Urinary bladder (tissue), 3 donors: ENCODE measurements at regions not wholly inside any gene's neighbourhood (a gene's known extent, or its start where the extent isn't known, plus 50 kb on each side); places are given as distances from the start of the nearest gene placed in this dataset.
"Not testable (repeated sequence)": the region's sequence is repeated elsewhere in the genome, so short reads cannot be mapped to it uniquely, and the experiment has no call there.

ENCODE experiments used
- DNase-seq: peaks from one replicate; pipeline ENCODE4 v3.0.0-alpha.2; 2015; ENCODE audit errors: extremely low spot score
- H3K27ac ChIP-seq: one replicate; pipeline ENCODE4 v1.5.1; 2013; ENCODE audit warnings: low read depth, mild to moderate bottlenecking, moderate library complexity
- H3K36me3 ChIP-seq: one replicate; pipeline ENCODE4 v1.6.1; 2013; ENCODE audit warnings: mild to moderate bottlenecking, moderate library complexity; ENCODE audit not compliant: insufficient read depth
- H3K4me1 ChIP-seq: one replicate; pipeline ENCODE4 v1.6.1; 2013; ENCODE audit warnings: mild to moderate bottlenecking, moderate library complexity; ENCODE audit not compliant: insufficient read depth
- H3K4me3 ChIP-seq: one replicate; pipeline ENCODE4 v1.5.1; 2013; ENCODE audit warnings: low read depth, low read length
- WGBS: extraction: QIAGEN DNeasy Blood & Tissue Kit; methylation state at CpG from one replicate; pipeline ENCODE4 v1.1.7; 2013; 5-methylcytosine and 5-hydroxymethylcytosine counted together
- donor health status: healthy with polysubstance abuse.
- donor health status: healthy.

- Histone ChIP-seq H3K36me3 (no peaks in the 10 kb centered on the region), H3K4me3 (no peak overlapping the region), H3K4me1 (no peaks in the 10 kb centered on the region), H3K27ac (no peak overlapping the region)
- 64% methylated on average over 2 of the region's 2 CpGs for WGBS
- no peak for DNase-seq
Observed at GRCh38 chr9:22813529-22813928, 366.9 kb downstream of the DMRTA1 start.

- Histone ChIP-seq H3K4me3 (no peak overlapping the region), H3K36me3 (no peaks in the 10 kb centered on the region), H3K27ac (no peak overlapping the region), H3K4me1 (no peaks in the 10 kb centered on the region)
- 51% methylated on average over 3 of the region's 3 CpGs for WGBS
- no peak for DNase-seq
Observed at GRCh38 chr9:22815246-22815645, 368.6 kb downstream of the DMRTA1 start.

DNA sequence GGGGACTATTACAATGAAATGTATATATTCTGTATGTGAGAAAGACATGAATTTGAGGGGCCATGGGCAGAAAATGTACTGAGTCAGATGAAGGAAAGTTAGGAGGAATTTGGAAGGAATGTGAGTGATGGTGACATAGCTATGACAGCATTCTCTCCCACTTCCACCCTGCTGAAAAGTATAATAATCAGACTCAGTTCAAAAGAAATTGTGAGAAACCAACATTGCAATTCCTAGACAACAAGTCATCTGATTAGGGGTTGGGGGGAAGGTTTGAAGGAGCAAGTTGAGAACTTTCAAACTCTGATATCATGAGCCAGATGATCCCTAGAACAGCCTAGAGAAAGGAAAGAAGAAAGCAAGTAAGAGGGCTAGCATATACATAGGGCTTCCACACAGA is 370.6 kb downstream of the DMRTA1 start:
- Histone ChIP-seq H3K27ac (no peak overlapping the region), H3K36me3 (no peaks in the 10 kb centered on the region), H3K4me3 (no peak overlapping the region), H3K4me1 (no peaks in the 10 kb centered on the region)
- DNase-seq: no peak

DNA sequence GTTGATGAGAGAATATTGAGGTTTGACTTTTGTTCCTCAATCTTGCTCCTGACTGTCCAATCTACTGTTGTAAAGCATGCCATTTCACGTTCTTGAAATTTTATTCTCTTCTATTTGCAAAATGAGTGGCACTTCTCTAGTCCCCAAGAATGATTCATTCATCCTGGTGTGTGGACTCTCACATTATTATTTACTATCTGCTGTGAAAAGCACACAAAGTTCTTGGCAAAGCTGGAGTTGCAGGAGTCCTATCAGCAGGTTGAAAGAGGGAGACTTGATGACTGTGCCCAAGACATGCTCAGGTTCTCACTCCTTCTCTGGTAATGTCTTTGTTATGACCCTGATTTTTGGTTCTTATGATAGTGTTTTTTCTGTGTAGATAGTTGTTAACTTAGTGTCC is 382.6 kb downstream of the DMRTA1 start:
- 75% methylated on average over 1 of the region's 1 CpG for WGBS
- no peak overlapping the region for H3K4me3 ChIP-seq
- H3K36me3 ChIP-seq: no peaks in the 10 kb centered on the region
- no peaks in the 10 kb centered on the region for H3K4me1 ChIP-seq
- H3K27ac ChIP-seq: no peak overlapping the region
- DNase-seq: no peak

- Histone ChIP-seq H3K4me1 (no peaks in the 10 kb centered on the region), H3K4me3 (no peak overlapping the region), H3K36me3 (no peaks in the 10 kb centered on the region), H3K27ac (no peak overlapping the region)
- 45% methylated on average over 3 of the region's 3 CpGs for WGBS
- no peak for DNase-seq
Observed at GRCh38 chr9:22838266-22838665, 391.6 kb downstream of the DMRTA1 start.

GRCh38 chr9:22840641-22841040 is 394.0 kb downstream of the DMRTA1 start:
- Histone ChIP-seq H3K27ac (no peak overlapping the region), H3K36me3 (no peaks in the 10 kb centered on the region), H3K4me1 (no peaks in the 10 kb centered on the region), H3K4me3 (no peak overlapping the region)
- no peak for DNase-seq

GRCh38 chr9:22845243-22845642 is 398.6 kb downstream of the DMRTA1 start:
- WGBS: 84% methylated on average over 1 of the region's 1 CpG
- H3K27ac ChIP-seq, H3K4me1 ChIP-seq, H3K4me3 ChIP-seq, DNase-seq, H3K36me3 ChIP-seq: not testable (repeated sequence)

GRCh38 chr9:22855980-22856379 is 409.4 kb downstream of the DMRTA1 start:
- Histone ChIP-seq H3K27ac (no peak overlapping the region), H3K4me3 (no peak overlapping the region), H3K4me1 (no peaks in the 10 kb centered on the region), H3K36me3 (no peaks in the 10 kb centered on the region)
- no peak for DNase-seq

DNA sequence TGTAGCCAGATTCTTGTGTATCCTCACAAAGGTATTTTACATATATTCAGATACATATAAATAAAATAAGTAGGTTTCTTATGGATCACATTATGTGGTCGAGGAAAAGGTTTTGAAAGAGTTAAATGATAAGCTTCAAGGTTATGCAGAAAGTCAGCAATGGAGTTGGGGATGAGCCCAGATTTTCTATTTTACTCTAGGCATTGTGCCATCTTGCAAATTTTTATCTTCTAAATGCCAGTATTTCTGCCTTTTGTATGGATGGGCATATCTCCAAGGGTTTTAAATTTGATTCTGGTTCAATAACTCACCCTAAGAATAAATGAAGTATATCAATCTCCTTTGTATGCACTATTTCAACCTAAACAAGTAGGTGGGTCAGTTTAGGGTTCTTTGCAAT is 410.7 kb downstream of the DMRTA1 start:
- no peaks in the 10 kb centered on the region for H3K36me3 ChIP-seq
- no peak overlapping the region for H3K4me3 ChIP-seq
- H3K27ac ChIP-seq: no peak overlapping the region
- DNase-seq: no peak
- no peaks in the 10 kb centered on the region for H3K4me1 ChIP-seq
- 77% methylated on average over 1 of the region's 1 CpG for WGBS

DNA sequence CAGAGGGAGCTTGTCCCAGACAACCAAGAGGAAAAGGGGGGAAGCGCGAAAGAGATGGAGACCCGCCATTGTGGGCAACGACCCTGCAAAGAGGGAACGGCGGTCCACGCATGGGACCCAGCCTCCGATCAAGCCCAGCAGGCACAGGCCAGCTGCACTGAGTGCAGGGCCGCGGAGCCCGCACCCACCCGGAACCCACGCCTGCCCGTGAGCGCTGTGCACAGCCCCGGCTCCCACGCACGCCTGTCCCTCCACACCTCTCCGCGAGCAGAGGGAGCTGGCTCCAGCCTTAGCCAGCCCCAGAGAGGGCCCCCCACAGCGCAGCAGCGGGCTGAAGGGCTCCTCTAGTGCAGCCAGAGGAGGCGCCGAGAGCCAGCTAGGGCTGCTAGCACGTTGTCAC is 416.5 kb downstream of the DMRTA1 start:
- Histone ChIP-seq H3K4me1 (no peaks in the 10 kb centered on the region), H3K36me3 (no peaks in the 10 kb centered on the region), H3K4me3 (no peak overlapping the region), H3K27ac (no peak overlapping the region)
- DNase-seq: no peak
- WGBS: 95% methylated on average over 25 of the region's 25 CpGs

- no peak overlapping the region for H3K27ac ChIP-seq
- 91% methylated on average over 1 of the region's 1 CpG for WGBS
- no peaks in the 10 kb centered on the region for H3K4me1 ChIP-seq
- H3K4me3 ChIP-seq: no peak overlapping the region
- H3K36me3 ChIP-seq: no peaks in the 10 kb centered on the region
- DNase-seq: no peak
Observed at GRCh38 chr9:22863736-22864135, 417.1 kb downstream of the DMRTA1 start.

DNA sequence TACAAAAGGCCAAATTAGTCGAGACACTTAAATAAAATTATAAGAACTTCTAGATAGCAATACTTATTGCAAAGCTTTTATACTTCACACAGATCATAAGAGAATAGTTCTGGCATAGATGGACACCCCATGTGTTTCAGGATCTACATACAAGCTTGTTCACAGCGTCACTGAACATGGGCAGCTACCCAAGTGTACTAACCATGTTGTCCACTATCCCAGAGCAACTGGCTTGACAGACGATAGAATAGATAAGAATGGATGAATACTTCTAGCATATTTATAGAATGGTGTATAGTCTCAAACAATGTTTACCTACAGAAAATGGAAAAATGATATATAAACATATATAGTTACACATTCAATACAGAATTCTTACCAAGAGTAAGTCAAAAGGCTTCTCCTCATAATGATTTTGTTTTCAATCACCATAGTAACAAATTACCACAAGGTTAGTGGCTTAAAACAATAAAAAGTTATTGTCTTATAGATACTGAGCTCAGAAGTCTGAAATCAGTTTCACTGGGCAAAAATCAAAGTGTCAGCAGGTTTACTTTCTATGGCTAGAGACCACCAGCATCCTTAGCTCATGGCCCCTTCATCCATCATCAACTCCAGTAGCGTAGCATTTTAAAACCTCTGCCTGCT is 446.7 kb downstream of the DMRTA1 start:
- H3K36me3 ChIP-seq: no peaks in the 10 kb centered on the region
- no peak overlapping the region for H3K27ac ChIP-seq
- no peak overlapping the region for H3K4me3 ChIP-seq
- WGBS: 59% methylated on average over 4 of the region's 4 CpGs
- no peak for DNase-seq
- no peaks in the 10 kb centered on the region for H3K4me1 ChIP-seq

- 54% methylated on average over 4 of the region's 4 CpGs for WGBS
- Histone ChIP-seq H3K36me3 (no peaks in the 10 kb centered on the region), H3K27ac (no peak overlapping the region), H3K4me3 (no peak overlapping the region), H3K4me1 (no peaks in the 10 kb centered on the region)
- DNase-seq: no peak
Observed at GRCh38 chr9:22898591-22898990, 452.0 kb downstream of the DMRTA1 start.

DNA sequence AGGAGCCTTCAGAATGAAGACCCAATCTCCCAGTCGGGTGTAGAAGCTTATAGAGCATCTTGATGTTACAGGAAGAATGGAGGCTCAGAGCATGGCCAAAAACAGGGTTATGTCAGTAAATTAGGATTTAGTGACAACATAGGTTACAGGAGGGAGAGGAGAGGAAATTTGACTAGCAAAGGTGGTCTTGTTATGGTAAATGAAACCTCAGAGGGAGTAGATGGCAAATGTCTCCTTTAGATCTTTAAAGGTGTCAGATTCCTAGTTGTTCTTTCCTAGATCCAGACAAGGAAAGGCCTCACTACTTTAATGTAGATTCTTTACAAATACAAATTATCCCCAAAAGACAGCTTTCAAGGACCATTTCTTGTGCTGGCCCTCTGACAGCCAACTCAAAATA is 465.0 kb downstream of the DMRTA1 start:
- Histone ChIP-seq H3K4me1 (no peaks in the 10 kb centered on the region), H3K4me3 (no peak overlapping the region), H3K36me3 (no peaks in the 10 kb centered on the region), H3K27ac (no peak overlapping the region)
- WGBS: 58% methylated on average over 1 of the region's 1 CpG
- no peak for DNase-seq

DNA sequence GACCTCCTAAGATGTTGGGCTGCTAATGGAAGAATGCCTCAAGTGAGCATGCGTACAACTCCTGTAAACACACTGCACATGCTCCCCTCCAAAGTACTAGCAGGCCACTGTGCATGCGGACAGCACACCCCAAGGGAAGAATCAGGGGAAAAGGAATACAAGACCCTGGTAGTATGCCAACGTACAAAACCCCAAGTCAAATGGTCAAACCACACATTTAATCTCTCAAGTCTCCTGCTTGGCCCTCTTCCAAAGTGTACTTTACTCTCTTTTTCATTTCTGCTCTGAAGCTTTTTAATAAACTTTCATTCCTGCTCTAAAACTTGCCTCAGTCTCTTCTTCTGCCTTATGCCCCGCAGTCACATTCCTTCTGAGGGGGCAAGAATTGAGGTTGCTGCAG is 466.4 kb downstream of the DMRTA1 start:
- H3K4me3 ChIP-seq: no peak overlapping the region
- DNase-seq: no peak
- no peaks in the 10 kb centered on the region for H3K36me3 ChIP-seq
- H3K4me1 ChIP-seq: no peaks in the 10 kb centered on the region
- no peak overlapping the region for H3K27ac ChIP-seq
- WGBS: 54% methylated on average over 4 of the region's 4 CpGs
